Stimulated activated memory B cell treated with anti-CD40 and anti-IgM and Interleukin-4, amounts not matched to agents 10 μg/mL and 1 μg/mL and 100 μg/mL, for 72 hours (primary cell): ENCODE measurements at regions not wholly inside any gene's neighbourhood (a gene's known extent, or its start where the extent isn't known, plus 50 kb on each side); places are given as distances from the start of the nearest gene placed in this dataset.

ENCODE experiments used
- ATAC-seq: fragments of 150-1000 bp; cut with Tn5 transposase; 2 replicates; pipeline ENCODE4 v1.10.0; 2021
- H3K27ac Mint-ChIP-seq: one replicate; pipeline ENCODE4 v1.8.0; 2022; ENCODE audit warnings: mild to moderate bottlenecking, mixed read lengths
- H3K27me3 Mint-ChIP-seq: one replicate; pipeline ENCODE4 v1.8.0; 2022; ENCODE audit warnings: mixed read lengths
- H3K36me3 Mint-ChIP-seq: one replicate; pipeline ENCODE4 v1.8.0; 2022; ENCODE audit warnings: mixed read lengths
- H3K4me1 Mint-ChIP-seq: one replicate; pipeline ENCODE4 v1.8.0; 2022; ENCODE audit warnings: mixed read lengths
- H3K4me3 Mint-ChIP-seq: one replicate; pipeline ENCODE4 v1.8.0; 2022; ENCODE audit warnings: mild to moderate bottlenecking, moderate library complexity, mixed read lengths
- H3K9me3 Mint-ChIP-seq: one replicate; pipeline ENCODE4 v1.8.0; 2022; ENCODE audit warnings: mixed read lengths

GRCh38 chr3:163951397-163951987 is 1126.8 kb downstream of the SI start:
- Mint-ChIP-seq H3K36me3 (no peaks in the 10 kb centered on the region), H3K4me1 (no peaks in the 10 kb centered on the region), H3K9me3 (peaks cover 3% of the 10 kb centered on the region), H3K4me3 (no peak overlapping the region), H3K27me3 (no peaks in the 10 kb centered on the region), H3K27ac (no peak overlapping the region)
- no peak for ATAC-seq

GRCh38 chr3:163946785-163947184 is 1131.5 kb downstream of the SI start:
- no peaks in the 10 kb centered on the region for H3K4me1 Mint-ChIP-seq
- H3K36me3 Mint-ChIP-seq, result no peaks in the 10 kb centered on the region

GRCh38 chr3:163943664-163944063 is 1134.6 kb downstream of the SI start:
- H3K4me1 Mint-ChIP-seq, result no peaks in the 10 kb centered on the region

More at GRCh38 chr3:163946785-163947184, 1131.5 kb downstream of the SI start:
- Mint-ChIP-seq H3K27me3 (no peaks in the 10 kb centered on the region), H3K4me3 (no peak overlapping the region), H3K27ac (no peak overlapping the region), H3K9me3 (peaks cover 7% of the 10 kb centered on the region)
- ATAC-seq, result no peak

GRCh38 chr3:163939926-163940325 is 1138.4 kb downstream of the SI start:
- Mint-ChIP-seq H3K27me3 (no peaks in the 10 kb centered on the region), H3K36me3 (no peaks in the 10 kb centered on the region), H3K9me3 (peaks cover 10% of the 10 kb centered on the region), H3K4me1 (no peaks in the 10 kb centered on the region), H3K4me3 (no peak overlapping the region), H3K27ac (no peak overlapping the region)
- no peak for ATAC-seq

More at GRCh38 chr3:163943664-163944063, 1134.6 kb downstream of the SI start:
- Mint-ChIP-seq H3K9me3 (peaks cover 10% of the 10 kb centered on the region), H3K27me3 (no peaks in the 10 kb centered on the region), H3K4me3 (no peak overlapping the region), H3K27ac (no peak overlapping the region), H3K36me3 (no peaks in the 10 kb centered on the region)
- ATAC-seq, result no peak

GRCh38 chr3:163936543-163936942 is 1141.8 kb downstream of the SI start:
- Mint-ChIP-seq H3K4me3 (no peak overlapping the region), H3K36me3 (no peaks in the 10 kb centered on the region), H3K27ac (no peak overlapping the region), H3K27me3 (no peaks in the 10 kb centered on the region), H3K9me3 (peaks cover 2% of the 10 kb centered on the region), H3K4me1 (no peaks in the 10 kb centered on the region)
- ATAC-seq, result no peak

- Mint-ChIP-seq H3K4me3 (no peak overlapping the region), H3K27me3 (no peaks in the 10 kb centered on the region), H3K27ac (no peak overlapping the region), H3K9me3 (no peaks in the 10 kb centered on the region), H3K4me1 (no peaks in the 10 kb centered on the region), H3K36me3 (no peaks in the 10 kb centered on the region)
- ATAC-seq, result no peak
Measured at GRCh38 chr3:163935411-163935810, 1142.9 kb downstream of the SI start.

- no peaks in the 10 kb centered on the region for H3K36me3 Mint-ChIP-seq
- no peak overlapping the region for H3K27ac Mint-ChIP-seq
- H3K9me3 Mint-ChIP-seq, result no peaks in the 10 kb centered on the region
- H3K27me3 Mint-ChIP-seq, result no peaks in the 10 kb centered on the region
- H3K4me1 Mint-ChIP-seq, result no peaks in the 10 kb centered on the region
- no peak for ATAC-seq
- H3K4me3 Mint-ChIP-seq, result no peak overlapping the region
Measured at GRCh38 chr3:163929069-163929652, 1149.1 kb downstream of the SI start.

GRCh38 chr3:163927521-163927920 is 1150.8 kb downstream of the SI start:
- H3K4me3 Mint-ChIP-seq, result no peak overlapping the region
- no peak for ATAC-seq
- no peaks in the 10 kb centered on the region for H3K27me3 Mint-ChIP-seq
- H3K36me3 Mint-ChIP-seq, result no peaks in the 10 kb centered on the region
- no peaks in the 10 kb centered on the region for H3K4me1 Mint-ChIP-seq
- no peaks in the 10 kb centered on the region for H3K9me3 Mint-ChIP-seq
- no peak overlapping the region for H3K27ac Mint-ChIP-seq

GRCh38 chr3:163924600-163924999 is 1153.7 kb downstream of the SI start:
- Mint-ChIP-seq H3K36me3 (no peaks in the 10 kb centered on the region), H3K4me3 (no peak overlapping the region), H3K27me3 (no peaks in the 10 kb centered on the region), H3K9me3 (no peaks in the 10 kb centered on the region), H3K27ac (no peak overlapping the region), H3K4me1 (no peaks in the 10 kb centered on the region)
- no peak for ATAC-seq

GRCh38 chr3:163919154-163919553 is 1159.1 kb downstream of the SI start:
- Mint-ChIP-seq H3K27me3 (no peaks in the 10 kb centered on the region), H3K4me1 (no peaks in the 10 kb centered on the region), H3K36me3 (no peaks in the 10 kb centered on the region), H3K9me3 (no peaks in the 10 kb centered on the region), H3K4me3 (no peak overlapping the region), H3K27ac (no peak overlapping the region)
- ATAC-seq, result no peak

GRCh38 chr3:163916596-163917560 is 1161.4 kb downstream of the SI start:
- Mint-ChIP-seq H3K9me3 (no peaks in the 10 kb centered on the region), H3K27me3 (no peaks in the 10 kb centered on the region), H3K27ac (no peak overlapping the region)

GRCh38 chr3:163915280-163915679 is 1163.0 kb downstream of the SI start:
- no peaks in the 10 kb centered on the region for H3K9me3 Mint-ChIP-seq
- ATAC-seq, result no peak
- H3K4me3 Mint-ChIP-seq, result no peak overlapping the region
- H3K36me3 Mint-ChIP-seq, result no peaks in the 10 kb centered on the region
- H3K27ac Mint-ChIP-seq, result no peak overlapping the region
- H3K4me1 Mint-ChIP-seq, result no peaks in the 10 kb centered on the region
- H3K27me3 Mint-ChIP-seq, result no peaks in the 10 kb centered on the region

More at GRCh38 chr3:163916596-163917560, 1161.4 kb downstream of the SI start:
- H3K4me3 Mint-ChIP-seq, result no peak overlapping the region
- no peaks in the 10 kb centered on the region for H3K36me3 Mint-ChIP-seq
- no peak for ATAC-seq
- no peaks in the 10 kb centered on the region for H3K4me1 Mint-ChIP-seq

GRCh38 chr3:163914567-163914966 is 1163.7 kb downstream of the SI start:
- Mint-ChIP-seq H3K4me3 (no peak overlapping the region), H3K27me3 (no peaks in the 10 kb centered on the region), H3K4me1 (no peaks in the 10 kb centered on the region), H3K27ac (no peak overlapping the region), H3K36me3 (no peaks in the 10 kb centered on the region), H3K9me3 (no peaks in the 10 kb centered on the region)
- ATAC-seq, result no peak

- Mint-ChIP-seq H3K36me3 (no peaks in the 10 kb centered on the region), H3K27ac (no peak overlapping the region), H3K27me3 (no peaks in the 10 kb centered on the region), H3K9me3 (peaks cover 5% of the 10 kb centered on the region), H3K4me1 (no peaks in the 10 kb centered on the region), H3K4me3 (no peak overlapping the region)
- ATAC-seq, result no peak
Measured at GRCh38 chr3:163891771-163892170, 1186.5 kb downstream of the SI start.

GRCh38 chr3:163890661-163891060 is 1187.6 kb downstream of the SI start:
- no peaks in the 10 kb centered on the region for H3K36me3 Mint-ChIP-seq
- H3K4me3 Mint-ChIP-seq, result no peak overlapping the region
- H3K27me3 Mint-ChIP-seq, result no peaks in the 10 kb centered on the region
- no peak for ATAC-seq
- H3K27ac Mint-ChIP-seq, result no peak overlapping the region
- no peaks in the 10 kb centered on the region for H3K9me3 Mint-ChIP-seq
- H3K4me1 Mint-ChIP-seq, result no peaks in the 10 kb centered on the region
